H9 (cell line): ENCODE measurements at regions not wholly inside any gene's neighbourhood (a gene's known extent, or its start where the extent isn't known, plus 50 kb on each side); places are given as distances from the start of the nearest gene placed in this dataset.

Experiments
- DNase-seq: peaks from one replicate; pipeline ENCODE4 v3.0.0-alpha.2; 2017
- H2AFZ ChIP-seq: one replicate; pipeline ENCODE4 v1.6.1; 2013; ENCODE audit warnings: mild to moderate bottlenecking, low read length, control low read depth, moderate library complexity
- H2AK5ac ChIP-seq: 2 replicates; pipeline ENCODE4 v1.6.1; 2013; ENCODE audit warnings: low read length, control low read depth, mixed read lengths; ENCODE audit not compliant: insufficient read length
- H2BK120ac ChIP-seq: one replicate; pipeline ENCODE4 v1.6.1; 2013; ENCODE audit warnings: low read depth, mild to moderate bottlenecking, low read length, control low read depth, inconsistent platforms; ENCODE audit not compliant: poor library complexity, severe bottlenecking
- H2BK12ac ChIP-seq: 2 replicates; pipeline ENCODE4 v1.6.1; 2013; ENCODE audit warnings: low read length, control low read depth, mixed read lengths, low read depth; ENCODE audit not compliant: insufficient read length
- H2BK15ac ChIP-seq: 2 replicates; pipeline ENCODE4 v1.6.1; 2013; ENCODE audit warnings: low read depth, low read length, control low read depth
- H2BK20ac ChIP-seq: one replicate; pipeline ENCODE4 v1.6.1; 2013; ENCODE audit warnings: low read depth, mild to moderate bottlenecking, low read length, control low read depth, inconsistent platforms; ENCODE audit not compliant: poor library complexity, severe bottlenecking
- H2BK5ac ChIP-seq: 2 replicates; pipeline ENCODE4 v1.6.1; 2013; ENCODE audit warnings: low read length, control low read depth, mixed read lengths; ENCODE audit not compliant: insufficient read length
- H3K14ac ChIP-seq: 2 replicates; pipeline ENCODE4 v1.6.1; 2013; ENCODE audit warnings: low read length, control low read depth; ENCODE audit not compliant: insufficient read depth
- H3K18ac ChIP-seq: 2 replicates; pipeline ENCODE4 v1.6.1; 2013; ENCODE audit warnings: low read depth, mild to moderate bottlenecking, mixed read lengths, low read length, control low read depth; ENCODE audit not compliant: insufficient read length
- H3K23ac ChIP-seq: 2 replicates; pipeline ENCODE4 v1.6.1; 2013; ENCODE audit warnings: low read length, control low read depth, mixed read lengths, low read depth; ENCODE audit not compliant: insufficient read length
- H3K23me2 ChIP-seq: 2 replicates; pipeline ENCODE4 v1.6.1; 2013; ENCODE audit warnings: low read depth, mild to moderate bottlenecking, mixed read lengths, low read length, control low read depth; ENCODE audit not compliant: insufficient read length, poor library complexity, severe bottlenecking
- H3K27ac ChIP-seq: 2 replicates; pipeline ENCODE4 v1.5.1; 2013; ENCODE audit warnings: low read length, control low read depth, mixed read lengths, low read depth; ENCODE audit not compliant: insufficient read length
- H3K27me3 ChIP-seq: 2 replicates; pipeline ENCODE4 v1.6.1; 2013; ENCODE audit warnings: low read length, control low read depth, inconsistent platforms; ENCODE audit not compliant: insufficient read depth
- H3K4ac ChIP-seq: 2 replicates; pipeline ENCODE4 v1.6.1; 2013; ENCODE audit warnings: low read depth, mild to moderate bottlenecking, control low read depth, inconsistent platforms, low read length, moderate library complexity
- H3K4me1 ChIP-seq: 2 replicates; pipeline ENCODE4 v1.6.1; 2013; ENCODE audit warnings: low read length, control low read depth, inconsistent platforms; ENCODE audit not compliant: insufficient read depth
- H3K4me2 ChIP-seq: 2 replicates; pipeline ENCODE4 v1.6.1; 2013; ENCODE audit warnings: low read length, control low read depth, mixed read lengths; ENCODE audit not compliant: insufficient read length, insufficient read depth
- H3K56ac ChIP-seq: 2 replicates; pipeline ENCODE4 v1.6.1; 2013; ENCODE audit warnings: low read depth, mild to moderate bottlenecking, mixed read lengths, low read length, control low read depth; ENCODE audit not compliant: insufficient read length
- H3K79me1 ChIP-seq: 2 replicates; pipeline ENCODE4 v1.6.1; 2013; ENCODE audit warnings: low read depth, mild to moderate bottlenecking, moderate library complexity, low read length, control low read depth, inconsistent platforms; ENCODE audit not compliant: insufficient read depth, poor library complexity, severe bottlenecking
- H3K79me2 ChIP-seq: 2 replicates; pipeline ENCODE4 v1.6.1; 2013; ENCODE audit warnings: low read length, control low read depth, inconsistent platforms; ENCODE audit not compliant: insufficient read depth
- H3K9ac ChIP-seq: 2 replicates; pipeline ENCODE4 v1.6.1; 2013; ENCODE audit warnings: low read length, control low read depth, mixed read lengths; ENCODE audit not compliant: insufficient read length; ENCODE audit errors: extremely low read depth
- H3K9me3 ChIP-seq: one replicate; pipeline ENCODE4 v1.6.1; 2013; ENCODE audit warnings: low read depth, low read length, inconsistent platforms; ENCODE audit not compliant: control insufficient read depth
- H3T11ph ChIP-seq: one replicate; pipeline ENCODE4 v1.6.1; 2013; ENCODE audit warnings: mild to moderate bottlenecking, low read length, control low read depth, inconsistent platforms
- H4K20me1 ChIP-seq: one replicate; pipeline ENCODE4 v1.6.1; 2013; ENCODE audit not compliant: control insufficient read depth, insufficient read length, insufficient read depth
- H4K5ac ChIP-seq: 2 replicates; pipeline ENCODE4 v1.6.1; 2013; ENCODE audit warnings: low read depth, mild to moderate bottlenecking, mixed read lengths, low read length, control low read depth; ENCODE audit not compliant: insufficient read length
- H4K8ac ChIP-seq: replicated peaks from 2 replicates; pipeline ENCODE4 v1.6.1; 2013; ENCODE audit warnings: low read length, control low read depth, mixed read lengths, low read depth; ENCODE audit not compliant: insufficient read length
- H4K91ac ChIP-seq: 2 replicates; pipeline ENCODE4 v1.6.1; 2013; ENCODE audit warnings: low read depth, mild to moderate bottlenecking, moderate library complexity, mixed read lengths, low read length, control low read depth; ENCODE audit not compliant: insufficient read length
- H3K27ac Mint-ChIP-seq, 3 experiments: 2 replicates in 2 of 3; 3 replicates in 1 of 3; pipeline ENCODE4 v1.8.0; 2020 to 2021; ENCODE audit warnings: mixed read lengths in 3 of 3, mild to moderate bottlenecking in 1 of 3, moderate library complexity in 1 of 3
- H3K27me3 Mint-ChIP-seq: 2 replicates; pipeline ENCODE4 v1.8.0; 2021; ENCODE audit warnings: low read depth, mild to moderate bottlenecking, moderate library complexity, mixed read lengths
- H3K36me3 Mint-ChIP-seq, 3 experiments: 2 replicates in 2 of 3; 3 replicates in 1 of 3; pipeline ENCODE4 v1.8.0; 2020 to 2021; ENCODE audit warnings: low read depth in 3 of 3, mixed read lengths in 3 of 3; ENCODE audit not compliant: insufficient read depth in 1 of 3
- H3K4me1 Mint-ChIP-seq, 2 experiments: 2 replicates each; pipeline ENCODE4 v1.8.0; 2020; ENCODE audit warnings: mixed read lengths in 2 of 2
- H3K4me3 Mint-ChIP-seq, 2 experiments: 2 replicates in 1 of 2; 3 replicates in 1 of 2; pipeline ENCODE4 v1.8.0; 2020 to 2021; ENCODE audit warnings: mild to moderate bottlenecking in 2 of 2, mixed read lengths in 2 of 2, moderate library complexity in 1 of 2
- H3K9me3 Mint-ChIP-seq, 2 experiments: 2 replicates in 1 of 2; 3 replicates in 1 of 2; pipeline ENCODE4 v1.8.0; 2020; ENCODE audit warnings: mild to moderate bottlenecking in 2 of 2, mixed read lengths in 2 of 2, moderate library complexity in 1 of 2
- whole genome bisulfite sequencing: extraction: QIAGEN DNeasy Blood & Tissue Kit; methylation state at CpG from one replicate; pipeline ENCODE4 v1.1.7; 2013; ENCODE audit warnings: missing lambda C conversion rate, low lambda C conversion rate, mixed read lengths; ENCODE audit not compliant: insufficient read length; ENCODE audit errors: extremely low coverage; 5-methylcytosine and 5-hydroxymethylcytosine counted together
- TF ChIP-seq, protein P1 (sequence below): fragments of 200-600 bp; sonication (generic); conservative IDR thresholded peaks from 3 replicates; pipeline ENCODE4 v1.8.0; 2021; ENCODE audit warnings: antibody characterized with exemption, mild to moderate bottlenecking

DNA sequence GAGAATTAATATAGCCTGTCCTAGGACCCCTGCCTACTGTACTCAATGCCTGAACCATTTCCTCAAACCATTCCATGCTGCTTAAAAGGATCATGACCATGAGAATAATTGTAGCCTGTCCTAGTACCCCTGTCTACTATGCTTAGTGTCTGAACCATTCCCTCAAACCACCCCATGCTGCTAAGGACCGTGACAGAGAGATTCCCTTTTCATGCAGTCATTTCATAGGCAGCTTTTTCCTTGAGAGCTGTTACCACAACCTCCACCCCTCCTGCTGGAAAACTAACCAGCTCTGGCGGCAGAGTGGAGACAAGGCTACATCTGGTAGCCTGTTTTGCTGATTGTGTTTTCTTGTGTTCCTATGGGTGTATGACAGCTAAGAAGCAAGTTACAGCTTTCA, 174.9 kb upstream of the SMARCAD1 start:
- Histone ChIP-seq H4K20me1 (no peaks in the 10 kb centered on the region), H3K79me2 (no peaks in the 10 kb centered on the region), H3K27ac (no peak overlapping the region), H2AFZ (no peak overlapping the region), H4K8ac (no peak overlapping the region), H3K18ac (no peak overlapping the region), H4K5ac (no peak overlapping the region), H3K9ac (no peak overlapping the region), H3K23me2 (no peaks in the 10 kb centered on the region), H3K56ac (no peak overlapping the region), H2AK5ac (no peak overlapping the region), H2BK20ac (no peak overlapping the region), H4K91ac (no peak overlapping the region), H2BK15ac (no peak overlapping the region), H3K23ac (no peak overlapping the region), H3K4me1 (no peaks in the 10 kb centered on the region; the same call in 1 of the 2 replicates), H2BK5ac (no peak overlapping the region), H3K27me3 (no peaks in the 10 kb centered on the region), H2BK120ac (no peak overlapping the region), H3K9me3 (no peaks in the 10 kb centered on the region), H3K79me1 (no peaks in the 10 kb centered on the region), H3T11ph (no peak overlapping the region), H2BK12ac (no peak overlapping the region), H3K4ac (no peak overlapping the region), H3K4me2 (no peak overlapping the region), H3K14ac (no peak overlapping the region)
- no CpG with 5 or more reads among the region's 2 CpGs for WGBS
- Mint-ChIP-seq H3K9me3 (0 out of 5 replicates have a peak, but pooled peaks cover 3 to 5% of the 10 kb centered on the region in 2 experiments), H3K27me3 (no peaks in the 10 kb centered on the region), H3K4me3 (no peak overlapping the region), H3K4me1 (peaks cover 6 to 9% of the 10 kb centered on the region in 2 experiments), H3K27ac (no peak overlapping the region; a peak in 1 of 7 replicates), H3K36me3 (no peaks in the 10 kb centered on the region; a peak in 1 of 7 replicates)
- TF ChIP-seq, protein P1, sequence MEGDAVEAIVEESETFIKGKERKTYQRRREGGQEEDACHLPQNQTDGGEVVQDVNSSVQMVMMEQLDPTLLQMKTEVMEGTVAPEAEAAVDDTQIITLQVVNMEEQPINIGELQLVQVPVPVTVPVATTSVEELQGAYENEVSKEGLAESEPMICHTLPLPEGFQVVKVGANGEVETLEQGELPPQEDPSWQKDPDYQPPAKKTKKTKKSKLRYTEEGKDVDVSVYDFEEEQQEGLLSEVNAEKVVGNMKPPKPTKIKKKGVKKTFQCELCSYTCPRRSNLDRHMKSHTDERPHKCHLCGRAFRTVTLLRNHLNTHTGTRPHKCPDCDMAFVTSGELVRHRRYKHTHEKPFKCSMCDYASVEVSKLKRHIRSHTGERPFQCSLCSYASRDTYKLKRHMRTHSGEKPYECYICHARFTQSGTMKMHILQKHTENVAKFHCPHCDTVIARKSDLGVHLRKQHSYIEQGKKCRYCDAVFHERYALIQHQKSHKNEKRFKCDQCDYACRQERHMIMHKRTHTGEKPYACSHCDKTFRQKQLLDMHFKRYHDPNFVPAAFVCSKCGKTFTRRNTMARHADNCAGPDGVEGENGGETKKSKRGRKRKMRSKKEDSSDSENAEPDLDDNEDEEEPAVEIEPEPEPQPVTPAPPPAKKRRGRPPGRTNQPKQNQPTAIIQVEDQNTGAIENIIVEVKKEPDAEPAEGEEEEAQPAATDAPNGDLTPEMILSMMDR, result no peak
- peak; percentile 36 for DNase-seq
